ENCODE measurements at regions not wholly inside any gene's neighbourhood (a gene's known extent, or its start where the extent isn't known, plus 50 kb on each side); places are given as distances from the start of the nearest gene placed in this dataset.

DNA sequence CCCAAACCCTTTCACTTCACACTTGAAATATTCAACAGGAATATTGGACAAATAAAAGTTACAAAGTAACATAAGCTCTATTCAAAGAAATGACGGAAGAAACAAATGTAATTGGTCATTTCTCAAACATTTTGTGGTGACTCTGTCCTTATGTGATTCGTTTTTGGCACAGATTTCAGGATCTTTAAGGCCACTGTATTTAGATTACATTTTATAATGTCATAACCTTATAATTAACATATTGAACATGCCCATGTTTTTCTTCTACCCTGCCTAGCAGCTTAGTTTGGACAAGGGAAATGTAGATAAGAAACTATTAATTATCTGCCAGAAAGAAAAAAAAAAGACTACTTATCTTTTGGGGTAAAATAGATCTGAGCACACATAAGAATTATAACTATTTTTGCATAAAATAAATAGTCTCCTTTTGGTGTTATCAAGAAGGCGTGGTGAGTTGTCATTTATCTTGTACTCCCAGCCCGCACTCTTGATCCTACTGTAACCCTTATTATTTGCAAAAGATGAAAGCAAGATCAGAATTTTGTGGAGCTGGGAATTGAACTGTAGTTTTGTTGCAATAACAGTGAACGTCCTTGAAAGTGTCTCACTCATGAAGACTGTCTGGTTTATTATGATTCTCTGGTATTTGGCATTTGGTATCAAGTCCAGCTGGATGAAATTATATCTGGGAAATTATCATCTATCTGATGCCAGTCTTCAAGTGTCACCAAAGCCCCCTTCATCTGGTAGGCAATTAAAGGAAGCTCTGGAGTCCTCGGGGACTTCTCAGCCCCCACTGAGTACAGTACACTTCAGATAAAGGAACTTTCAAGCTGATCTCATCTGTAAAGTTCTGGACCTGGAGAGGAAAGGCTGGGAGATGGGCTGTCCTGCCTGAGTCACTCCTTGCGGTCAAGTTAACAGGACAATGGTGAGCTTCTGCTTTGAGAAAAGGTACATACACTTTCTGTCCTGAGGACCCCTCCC lies 175.7 kb upstream of the INHBA start:
- H3K9me3 Mint-ChIP-seq (ENCODE audit: insufficient read depth): no peaks in the 10 kb centered on the region
- Histone ChIP-seq H4K20me1 (ENCODE audit: control insufficient read depth, insufficient read depth, low read length, poor library complexity, severe bottlenecking) (no peaks in the 10 kb centered on the region), H3K27me3 (replicated peaks in 1 of 4; ENCODE audit: control extremely low read depth in 1 of 4, control insufficient read depth in 3 of 4, insufficient read depth in 4 of 4, low read length in 3 of 4) (no peaks in the 10 kb centered on the region), H3K4me2 (replicated peaks; ENCODE audit: low read depth, low read length, poor library complexity, severe bottlenecking) (no peak overlapping the region), H2AFZ (ENCODE audit: insufficient read depth, low read depth, low read length, poor library complexity, severe bottlenecking) (no peak overlapping the region), H3K4me1 (ENCODE audit: control insufficient read depth in 2 of 2, insufficient read depth in 2 of 2, low read length in 2 of 2) (peaks cover 39 to 40% of the 10 kb centered on the region in 2 donors), H3K9me3 (ENCODE audit: control extremely low read depth in 1 of 3, control insufficient read depth in 2 of 3, insufficient read depth in 1 of 3, low read length in 2 of 3) (peaks cover 0 to 6% (median 0%) of the 10 kb centered on the region in 3 donors), H3K79me2 (ENCODE audit: control insufficient read depth, insufficient read depth, low read length) (no peaks in the 10 kb centered on the region), H3K27ac (ENCODE audit: low read length in 2 of 2) (no peak overlapping the region), H3K4me3 (ENCODE audit: control extremely low read depth in 1 of 5, extremely low read depth in 1 of 5, insufficient read depth in 1 of 5, low read depth in 2 of 5, low read length in 4 of 5) (no peak overlapping the region), H3K9ac (ENCODE audit: low read length) (no peak overlapping the region), H3K36me3 (replicated peaks in 1 of 2; ENCODE audit: control extremely low read depth in 1 of 2, control insufficient read depth in 1 of 2, extremely low read depth in 1 of 2, insufficient read depth in 2 of 2, low read length in 1 of 2) (no peaks in the 10 kb centered on the region)
- intact Hi-C loops (cut with micrococcal nuclease): no loop called here
- CTCF ChIA-PET: interaction anchor here (0.7 to 1.5 kb wide), 3 partner anchors 10 to 40 kb away, joined by 3 to 4 read pairs (median 3); no protein-coding TSS in a partner anchor
- no CpG with 5 or more reads among the region's 7 CpGs for WGBS (ENCODE audit: insufficient coverage)
- no peak overlapping the region for H3K4me3 Mint-ChIP-seq
- ATAC-seq (ENCODE audit: low read depth): no peak
- DNase-seq: no peak
- H3K27me3 Mint-ChIP-seq: no peaks in the 10 kb centered on the region
- peaks cover 61% of the 10 kb centered on the region for H3K4me1 Mint-ChIP-seq
- no peak for TF ChIP-seq EZH2 (IDR thresholded peaks at IDR 0.05; ENCODE audit: borderline replicate concordance, insufficient read depth, low read depth, low read length, poor library complexity, severe bottlenecking)
- TF ChIP-seq, protein P1, sequence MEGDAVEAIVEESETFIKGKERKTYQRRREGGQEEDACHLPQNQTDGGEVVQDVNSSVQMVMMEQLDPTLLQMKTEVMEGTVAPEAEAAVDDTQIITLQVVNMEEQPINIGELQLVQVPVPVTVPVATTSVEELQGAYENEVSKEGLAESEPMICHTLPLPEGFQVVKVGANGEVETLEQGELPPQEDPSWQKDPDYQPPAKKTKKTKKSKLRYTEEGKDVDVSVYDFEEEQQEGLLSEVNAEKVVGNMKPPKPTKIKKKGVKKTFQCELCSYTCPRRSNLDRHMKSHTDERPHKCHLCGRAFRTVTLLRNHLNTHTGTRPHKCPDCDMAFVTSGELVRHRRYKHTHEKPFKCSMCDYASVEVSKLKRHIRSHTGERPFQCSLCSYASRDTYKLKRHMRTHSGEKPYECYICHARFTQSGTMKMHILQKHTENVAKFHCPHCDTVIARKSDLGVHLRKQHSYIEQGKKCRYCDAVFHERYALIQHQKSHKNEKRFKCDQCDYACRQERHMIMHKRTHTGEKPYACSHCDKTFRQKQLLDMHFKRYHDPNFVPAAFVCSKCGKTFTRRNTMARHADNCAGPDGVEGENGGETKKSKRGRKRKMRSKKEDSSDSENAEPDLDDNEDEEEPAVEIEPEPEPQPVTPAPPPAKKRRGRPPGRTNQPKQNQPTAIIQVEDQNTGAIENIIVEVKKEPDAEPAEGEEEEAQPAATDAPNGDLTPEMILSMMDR (IDR thresholded peaks at IDR 0.05): no peak
- no peak overlapping the region for H3K27ac Mint-ChIP-seq
- POLR2A ChIA-PET: no interaction called here

DNA sequence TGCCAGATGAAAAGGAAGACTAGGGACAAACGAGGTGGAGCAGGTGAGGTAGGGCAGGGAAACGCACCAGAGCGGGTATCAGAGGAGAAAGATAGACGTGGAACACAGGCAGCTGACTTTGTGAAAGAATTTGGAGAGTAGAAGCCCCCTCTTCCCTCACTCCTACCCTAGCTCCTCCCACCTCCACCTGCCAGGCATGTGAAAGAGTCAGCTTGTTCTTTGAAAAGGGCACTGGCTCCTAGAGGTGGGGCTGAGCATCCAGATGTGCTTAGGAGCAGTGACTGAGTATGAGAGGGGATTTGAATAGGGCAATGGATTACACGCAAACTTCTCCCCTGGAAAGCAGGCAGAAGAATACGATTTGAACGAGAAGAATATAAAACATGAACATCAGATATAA lies 174.2 kb upstream of the INHBA start:
- POLR2A ChIA-PET: no interaction called here

More for the DNA sequence above, 174.2 kb upstream of the INHBA start:
- H3K27me3 ChIP-seq (replicated peaks in 1 of 4; ENCODE audit: control extremely low read depth in 1 of 4, control insufficient read depth in 3 of 4, insufficient read depth in 4 of 4, low read length in 3 of 4): no peaks in the 10 kb centered on the region
- no peak overlapping the region for H3K27ac Mint-ChIP-seq
- no peak overlapping the region for H3K4me3 ChIP-seq (ENCODE audit: control extremely low read depth in 1 of 5, extremely low read depth in 1 of 5, insufficient read depth in 1 of 5, low read depth in 2 of 5, low read length in 4 of 5)
- no peak for ATAC-seq (ENCODE audit: low read depth)
- H3K27ac ChIP-seq (ENCODE audit: low read length in 2 of 2): no peak overlapping the region
- intact Hi-C loops (cut with micrococcal nuclease): no loop called here
- H3K4me2 ChIP-seq (replicated peaks; ENCODE audit: low read depth, low read length, poor library complexity, severe bottlenecking): no peak overlapping the region
- no peaks in the 10 kb centered on the region for H3K79me2 ChIP-seq (ENCODE audit: control insufficient read depth, insufficient read depth, low read length)
- H3K4me3 Mint-ChIP-seq: no peak overlapping the region
- no peak overlapping the region for H2AFZ ChIP-seq (ENCODE audit: insufficient read depth, low read depth, low read length, poor library complexity, severe bottlenecking)
- peaks cover 0 to 6% (median 0%) of the 10 kb centered on the region in 3 donors for H3K9me3 ChIP-seq (ENCODE audit: control extremely low read depth in 1 of 3, control insufficient read depth in 2 of 3, insufficient read depth in 1 of 3, low read length in 2 of 3)
- CTCF ChIA-PET: no interaction called here
- no peaks in the 10 kb centered on the region for H3K9me3 Mint-ChIP-seq (ENCODE audit: insufficient read depth)
- H3K36me3 ChIP-seq (replicated peaks in 1 of 2; ENCODE audit: control extremely low read depth in 1 of 2, control insufficient read depth in 1 of 2, extremely low read depth in 1 of 2, insufficient read depth in 2 of 2, low read length in 1 of 2): no peaks in the 10 kb centered on the region
- H4K20me1 ChIP-seq (ENCODE audit: control insufficient read depth, insufficient read depth, low read length, poor library complexity, severe bottlenecking): no peaks in the 10 kb centered on the region
- no CpG with 5 or more reads among the region's 7 CpGs for WGBS (ENCODE audit: insufficient coverage)
- no peak for DNase-seq
- no peak for TF ChIP-seq EZH2 (IDR thresholded peaks at IDR 0.05; ENCODE audit: borderline replicate concordance, insufficient read depth, low read depth, low read length, poor library complexity, severe bottlenecking)
- TF ChIP-seq, protein P1 (IDR thresholded peaks at IDR 0.05): no peak
- no peak overlapping the region for H3K9ac ChIP-seq (ENCODE audit: low read length)
- H3K4me1 ChIP-seq (ENCODE audit: control insufficient read depth in 2 of 2, insufficient read depth in 2 of 2, low read length in 2 of 2): peaks cover 24 to 26% of the 10 kb centered on the region in 2 donors
- peaks cover 50% of the 10 kb centered on the region for H3K4me1 Mint-ChIP-seq
- H3K27me3 Mint-ChIP-seq: no peaks in the 10 kb centered on the region
